Hepatocyte (in vitro differentiated cells): ENCODE measurements at regions not wholly inside any gene's neighbourhood (a gene's known extent, or its start where the extent isn't known, plus 50 kb on each side); places are given as distances from the start of the nearest gene placed in this dataset.
"Not testable (repeated sequence)": the region's sequence is repeated elsewhere in the genome, so short reads cannot be mapped to it uniquely, and the experiment has no call there.

Experiments
- DNase-seq: peaks from one replicate; pipeline ENCODE4 v3.0.0-alpha.2; 2016; ENCODE audit warnings: low spot score
- H2AFZ ChIP-seq: fragments of 200-600 bp; sonication (generic); 2 replicates; pipeline ENCODE4 v1.6.0; 2016; ENCODE audit warnings: antibody characterized with exemption, mild to moderate bottlenecking
- H3K27ac ChIP-seq: fragments of 200-600 bp; sonication (generic); 2 replicates; pipeline ENCODE4 v1.5.1; 2016; ENCODE audit warnings: mild to moderate bottlenecking
- H3K27me3 ChIP-seq: fragments of 200-600 bp; sonication (generic); 2 replicates; pipeline ENCODE4 v1.6.1; 2016
- H3K36me3 ChIP-seq: fragments of 200-600 bp; sonication (generic); replicated peaks from 2 replicates; pipeline ENCODE4 v1.5.1; 2016; ENCODE audit warnings: low read depth; ENCODE audit not compliant: insufficient read depth
- H3K4me1 ChIP-seq: fragments of 200-600 bp; sonication (generic); 2 replicates; pipeline ENCODE4 v1.5.1; 2016; ENCODE audit warnings: mild to moderate bottlenecking, moderate library complexity; ENCODE audit not compliant: insufficient read depth
- H3K4me2 ChIP-seq: fragments of 200-600 bp; sonication (generic); 2 replicates; pipeline ENCODE4 v1.6.0; 2016
- H3K4me3 ChIP-seq: fragments of 200-600 bp; sonication (generic); 2 replicates; pipeline ENCODE4 v1.5.1; 2016; ENCODE audit warnings: mild to moderate bottlenecking
- H3K79me2 ChIP-seq: fragments of 200-600 bp; sonication (generic); 2 replicates; pipeline ENCODE4 v1.6.0; 2017; ENCODE audit warnings: mild to moderate bottlenecking
- H3K9me2 ChIP-seq: fragments of 200-600 bp; sonication (generic); replicated peaks from 2 replicates; pipeline ENCODE4 v1.6.0; 2017; ENCODE audit warnings: mild to moderate bottlenecking; ENCODE audit not compliant: insufficient read depth
- H3K9me3 ChIP-seq: fragments of 200-600 bp; sonication (generic); 2 replicates; pipeline ENCODE4 v1.5.1; 2016; ENCODE audit warnings: low read depth, mild to moderate bottlenecking
- H4K20me1 ChIP-seq: fragments of 200-600 bp; sonication (generic); 2 replicates; pipeline ENCODE4 v1.6.0; 2016; ENCODE audit warnings: mild to moderate bottlenecking; ENCODE audit not compliant: insufficient read depth, poor library complexity, severe bottlenecking
- EZH2 ChIP-seq: fragments of 200-600 bp; sonication (generic); IDR thresholded peaks from 2 replicates; pipeline ENCODE4 v1.6.1; 2016; ENCODE audit warnings: antibody characterized with exemption, mild to moderate bottlenecking, borderline replicate concordance
- EZH2phosphoT487 ChIP-seq: fragments of 200-600 bp; sonication (generic); IDR thresholded peaks from one replicate; pipeline ENCODE4 v1.6.1; 2018; ENCODE audit warnings: antibody characterized with exemption, mild to moderate bottlenecking, low read depth, moderate library complexity; ENCODE audit not compliant: unreplicated experiment, severe bottlenecking
- WGBS: methylation state at CpG from one replicate; pipeline ENCODE4 v1.1.6; 2016; ENCODE audit warnings: low lambda C conversion rate; ENCODE audit errors: missing lambda C conversion rate; 5-methylcytosine and 5-hydroxymethylcytosine counted together
- TF ChIP-seq, protein P1 (sequence below): fragments of 200-600 bp; sonication (generic); IDR thresholded peaks from 2 replicates; pipeline ENCODE4 v1.5.1; 2016; ENCODE audit warnings: antibody characterized with exemption, mild to moderate bottlenecking; ENCODE audit not compliant: poor library complexity

GRCh38 chr3:34109021-34109420 lies 310.6 kb downstream of the PDCD6IP start:
- no peaks in the 10 kb centered on the region for H3K4me1 ChIP-seq
- TF ChIP-seq EZH2 (no peak), EZH2phosphoT487 (no peak)
- TF ChIP-seq, protein P1, sequence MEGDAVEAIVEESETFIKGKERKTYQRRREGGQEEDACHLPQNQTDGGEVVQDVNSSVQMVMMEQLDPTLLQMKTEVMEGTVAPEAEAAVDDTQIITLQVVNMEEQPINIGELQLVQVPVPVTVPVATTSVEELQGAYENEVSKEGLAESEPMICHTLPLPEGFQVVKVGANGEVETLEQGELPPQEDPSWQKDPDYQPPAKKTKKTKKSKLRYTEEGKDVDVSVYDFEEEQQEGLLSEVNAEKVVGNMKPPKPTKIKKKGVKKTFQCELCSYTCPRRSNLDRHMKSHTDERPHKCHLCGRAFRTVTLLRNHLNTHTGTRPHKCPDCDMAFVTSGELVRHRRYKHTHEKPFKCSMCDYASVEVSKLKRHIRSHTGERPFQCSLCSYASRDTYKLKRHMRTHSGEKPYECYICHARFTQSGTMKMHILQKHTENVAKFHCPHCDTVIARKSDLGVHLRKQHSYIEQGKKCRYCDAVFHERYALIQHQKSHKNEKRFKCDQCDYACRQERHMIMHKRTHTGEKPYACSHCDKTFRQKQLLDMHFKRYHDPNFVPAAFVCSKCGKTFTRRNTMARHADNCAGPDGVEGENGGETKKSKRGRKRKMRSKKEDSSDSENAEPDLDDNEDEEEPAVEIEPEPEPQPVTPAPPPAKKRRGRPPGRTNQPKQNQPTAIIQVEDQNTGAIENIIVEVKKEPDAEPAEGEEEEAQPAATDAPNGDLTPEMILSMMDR, result no peak
- H3K4me2 ChIP-seq, result no peak overlapping the region
- H3K4me3 ChIP-seq, result no peak overlapping the region
- no peaks in the 10 kb centered on the region for H3K9me2 ChIP-seq
- 86% methylated on average over 1 of the region's 1 CpG for WGBS
- H2AFZ ChIP-seq, result no peak overlapping the region
- no peaks in the 10 kb centered on the region for H3K27me3 ChIP-seq
- no peaks in the 10 kb centered on the region for H4K20me1 ChIP-seq
- H3K36me3 ChIP-seq, result no peaks in the 10 kb centered on the region
- no peak overlapping the region for H3K27ac ChIP-seq
- H3K79me2 ChIP-seq, result no peaks in the 10 kb centered on the region
- H3K9me3 ChIP-seq, result no peaks in the 10 kb centered on the region
- no peak for DNase-seq

- no peak for DNase-seq
- Histone ChIP-seq H2AFZ (no peak overlapping the region), H4K20me1 (no peaks in the 10 kb centered on the region), H3K79me2 (no peaks in the 10 kb centered on the region), H3K27ac (no peak overlapping the region), H3K36me3 (no peaks in the 10 kb centered on the region), H3K4me1 (no peaks in the 10 kb centered on the region), H3K4me2 (no peak overlapping the region), H3K9me2 (no peaks in the 10 kb centered on the region), H3K4me3 (no peak overlapping the region), H3K27me3 (no peaks in the 10 kb centered on the region), H3K9me3 (no peaks in the 10 kb centered on the region)
- WGBS, result 89% methylated on average over 2 of the region's 2 CpGs
- TF ChIP-seq EZH2 (no peak), EZH2phosphoT487 (no peak)
- TF ChIP-seq, protein P1, result no peak
Measured at GRCh38 chr3:34109846-34110245, 311.4 kb downstream of the PDCD6IP start.

DNA sequence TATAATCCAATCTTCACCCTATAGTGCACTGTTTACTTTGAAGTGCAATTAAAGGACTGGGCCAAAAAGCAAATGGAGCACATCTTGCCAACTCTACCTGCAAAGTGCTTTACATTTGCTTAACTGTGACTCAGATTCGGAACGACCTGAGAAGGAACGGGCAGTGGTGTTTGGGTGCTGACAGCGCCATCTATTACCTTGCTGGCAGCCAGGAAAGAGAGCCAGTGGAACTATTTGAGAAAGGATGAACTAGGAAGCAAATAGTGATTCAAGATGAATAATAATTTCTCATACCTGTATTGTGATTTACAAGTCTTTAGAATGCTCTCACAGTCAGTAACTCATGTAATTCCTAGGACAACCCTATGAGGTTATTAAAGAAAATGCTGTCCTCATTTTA lies 312.9 kb downstream of the PDCD6IP start:
- H4K20me1 ChIP-seq, result no peaks in the 10 kb centered on the region
- no peaks in the 10 kb centered on the region for H3K27me3 ChIP-seq
- no peaks in the 10 kb centered on the region for H3K79me2 ChIP-seq
- no peak overlapping the region for H3K4me2 ChIP-seq
- no peaks in the 10 kb centered on the region for H3K4me1 ChIP-seq
- DNase-seq, result no peak
- H3K4me3 ChIP-seq, result no peak overlapping the region
- no peak overlapping the region for H3K27ac ChIP-seq
- H2AFZ ChIP-seq, result no peak overlapping the region
- no peaks in the 10 kb centered on the region for H3K9me3 ChIP-seq
- no peaks in the 10 kb centered on the region for H3K36me3 ChIP-seq
- WGBS, result 75% methylated on average over 4 of the region's 4 CpGs
- no peaks in the 10 kb centered on the region for H3K9me2 ChIP-seq
- TF ChIP-seq EZH2, result no peak
- TF ChIP-seq, protein P1, result no peak
- no peak for TF ChIP-seq EZH2phosphoT487

- not testable (repeated sequence) for H3K4me3 ChIP-seq, DNase-seq, H3K36me3 ChIP-seq, H3K4me2 ChIP-seq, H3K27me3 ChIP-seq, H2AFZ ChIP-seq, H3K4me1 ChIP-seq, H4K20me1 ChIP-seq, H3K9me2 ChIP-seq, H3K27ac ChIP-seq, H3K9me3 ChIP-seq, H3K79me2 ChIP-seq
- WGBS, result 96% methylated on average over 15 of the region's 15 CpGs
Measured at GRCh38 chr3:34112261-34112660, 313.8 kb downstream of the PDCD6IP start.
